DND-41 (cell line): ENCODE measurements at regions not wholly inside any gene's neighbourhood (a gene's known extent, or its start where the extent isn't known, plus 50 kb on each side); places are given as distances from the start of the nearest gene placed in this dataset.

ENCODE experiments used
- EZH2 ChIP-seq: IDR thresholded peaks from 3 replicates; pipeline ENCODE4 v1.6.1; 2012; ENCODE audit warnings: borderline replicate concordance, low read depth, mild to moderate bottlenecking, moderate library complexity, low read length, inconsistent platforms; ENCODE audit not compliant: severe bottlenecking
- TF ChIP-seq, protein P1 (sequence below): IDR thresholded peaks from 2 replicates; pipeline ENCODE4 v1.5.1; 2012; ENCODE audit warnings: borderline replicate concordance, low read length, moderate library complexity, mild to moderate bottlenecking; ENCODE audit not compliant: poor library complexity, severe bottlenecking; ENCODE audit errors: extremely low read depth

DNA sequence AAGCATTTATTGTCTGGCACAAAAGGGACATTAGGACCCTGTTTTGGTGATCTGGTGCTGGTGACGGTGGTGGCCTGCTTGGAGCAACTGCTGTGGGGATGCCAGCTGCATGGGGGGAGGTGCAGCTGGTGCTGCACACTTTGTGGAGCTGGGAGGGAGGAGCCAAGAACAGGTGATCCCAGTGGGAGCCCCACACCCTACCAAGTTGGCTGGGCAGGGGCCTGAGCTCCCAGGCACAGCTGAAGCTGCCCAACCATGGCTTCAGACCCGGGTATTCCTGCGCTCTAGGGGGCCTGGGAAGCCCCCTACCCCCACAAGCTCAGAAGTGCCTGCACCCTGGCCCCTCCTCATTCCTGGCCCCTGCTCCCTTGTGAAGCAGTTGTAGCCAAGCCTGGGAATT is 1512.5 kb downstream of the TECRL start:
- TF ChIP-seq, protein P1, sequence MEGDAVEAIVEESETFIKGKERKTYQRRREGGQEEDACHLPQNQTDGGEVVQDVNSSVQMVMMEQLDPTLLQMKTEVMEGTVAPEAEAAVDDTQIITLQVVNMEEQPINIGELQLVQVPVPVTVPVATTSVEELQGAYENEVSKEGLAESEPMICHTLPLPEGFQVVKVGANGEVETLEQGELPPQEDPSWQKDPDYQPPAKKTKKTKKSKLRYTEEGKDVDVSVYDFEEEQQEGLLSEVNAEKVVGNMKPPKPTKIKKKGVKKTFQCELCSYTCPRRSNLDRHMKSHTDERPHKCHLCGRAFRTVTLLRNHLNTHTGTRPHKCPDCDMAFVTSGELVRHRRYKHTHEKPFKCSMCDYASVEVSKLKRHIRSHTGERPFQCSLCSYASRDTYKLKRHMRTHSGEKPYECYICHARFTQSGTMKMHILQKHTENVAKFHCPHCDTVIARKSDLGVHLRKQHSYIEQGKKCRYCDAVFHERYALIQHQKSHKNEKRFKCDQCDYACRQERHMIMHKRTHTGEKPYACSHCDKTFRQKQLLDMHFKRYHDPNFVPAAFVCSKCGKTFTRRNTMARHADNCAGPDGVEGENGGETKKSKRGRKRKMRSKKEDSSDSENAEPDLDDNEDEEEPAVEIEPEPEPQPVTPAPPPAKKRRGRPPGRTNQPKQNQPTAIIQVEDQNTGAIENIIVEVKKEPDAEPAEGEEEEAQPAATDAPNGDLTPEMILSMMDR: no peak
- no peak for TF ChIP-seq EZH2
